ENCODE measurements at regions not wholly inside any gene's neighbourhood (a gene's known extent, or its start where the extent isn't known, plus 50 kb on each side); places are given as distances from the start of the nearest gene placed in this dataset.
"Not testable (repeated sequence)": the region's sequence is repeated elsewhere in the genome, so short reads cannot be mapped to it uniquely, and the experiment has no call there.

- in situ Hi-C loops (cut with HindIII; ENCODE audit: low sequenced_read_pairs): no loop called here
These were observed 518.6 kb downstream of the SLITRK5 start for GRCh38 chr13:88189728-88190127.

- in situ Hi-C loops (cut with HindIII; ENCODE audit: low sequenced_read_pairs): no loop called here
These were observed 524.9 kb downstream of the SLITRK5 start for GRCh38 chr13:88196106-88196505.

GRCh38 chr13:88217372-88217771, 546.2 kb downstream of the SLITRK5 start:
- in situ Hi-C loops (cut with HindIII; ENCODE audit: low sequenced_read_pairs): no loop called here

GRCh38 chr13:88217883-88218282, 546.7 kb downstream of the SLITRK5 start:
- in situ Hi-C loops (cut with HindIII; ENCODE audit: low sequenced_read_pairs): no loop called here

GRCh38 chr13:88223958-88224357, 552.8 kb downstream of the SLITRK5 start:
- in situ Hi-C loops (cut with HindIII; ENCODE audit: low sequenced_read_pairs): no loop called here

- in situ Hi-C loops (cut with HindIII; ENCODE audit: low sequenced_read_pairs): no loop called here
These were observed 564.3 kb downstream of the SLITRK5 start for GRCh38 chr13:88235441-88235840.

- in situ Hi-C loops (cut with HindIII; ENCODE audit: low sequenced_read_pairs): no loop called here
These were observed 575.1 kb downstream of the SLITRK5 start for GRCh38 chr13:88246239-88246638.

- in situ Hi-C loops (cut with HindIII; ENCODE audit: low sequenced_read_pairs): no loop called here
These were observed 577.2 kb downstream of the SLITRK5 start for GRCh38 chr13:88248393-88248792.

GRCh38 chr13:88257706-88258105, 586.5 kb downstream of the SLITRK5 start:
- in situ Hi-C loops (cut with HindIII; ENCODE audit: low sequenced_read_pairs): no loop called here

GRCh38 chr13:88263808-88264207, 592.6 kb downstream of the SLITRK5 start:
- in situ Hi-C loops (cut with HindIII; ENCODE audit: low sequenced_read_pairs): no loop called here

- in situ Hi-C loops (cut with HindIII; ENCODE audit: low sequenced_read_pairs): no loop called here
These were observed 610.7 kb downstream of the SLITRK5 start for GRCh38 chr13:88281841-88282240.

- in situ Hi-C loops (cut with HindIII; ENCODE audit: low sequenced_read_pairs): no loop called here
These were observed 614.2 kb downstream of the SLITRK5 start for GRCh38 chr13:88285329-88285728.

GRCh38 chr13:88288326-88288725, 617.2 kb downstream of the SLITRK5 start:
- in situ Hi-C loops (cut with HindIII; ENCODE audit: low sequenced_read_pairs): no loop called here

- in situ Hi-C loops (cut with HindIII; ENCODE audit: low sequenced_read_pairs): not testable (repeated sequence)
These were observed 620.6 kb downstream of the SLITRK5 start for GRCh38 chr13:88291731-88292130.

- in situ Hi-C loops (cut with HindIII; ENCODE audit: low sequenced_read_pairs): no loop called here
These were observed 623.2 kb downstream of the SLITRK5 start for GRCh38 chr13:88294368-88294767.

GRCh38 chr13:88303157-88303556, 632.0 kb downstream of the SLITRK5 start:
- in situ Hi-C loops (cut with HindIII; ENCODE audit: low sequenced_read_pairs): no loop called here

GRCh38 chr13:88303605-88304004, 632.4 kb downstream of the SLITRK5 start:
- in situ Hi-C loops (cut with HindIII; ENCODE audit: low sequenced_read_pairs): no loop called here

GRCh38 chr13:88314496-88314895, 643.3 kb downstream of the SLITRK5 start:
- in situ Hi-C loops (cut with HindIII; ENCODE audit: low sequenced_read_pairs): no loop called here

- in situ Hi-C loops (cut with HindIII; ENCODE audit: low sequenced_read_pairs): no loop called here
These were observed 657.9 kb downstream of the SLITRK5 start for GRCh38 chr13:88329066-88329465.

- in situ Hi-C loops (cut with HindIII; ENCODE audit: low sequenced_read_pairs): no loop called here
These were observed 668.1 kb downstream of the SLITRK5 start for GRCh38 chr13:88339271-88339741.

- in situ Hi-C loops (cut with HindIII; ENCODE audit: low sequenced_read_pairs): no loop called here
These were observed 674.1 kb downstream of the SLITRK5 start for GRCh38 chr13:88345171-88345847.

GRCh38 chr13:88360761-88361160, 689.6 kb downstream of the SLITRK5 start:
- in situ Hi-C loops (cut with HindIII; ENCODE audit: low sequenced_read_pairs): no loop called here

GRCh38 chr13:88369866-88370265, 698.7 kb downstream of the SLITRK5 start:
- in situ Hi-C loops (cut with HindIII; ENCODE audit: low sequenced_read_pairs): no loop called here
